ENCODE measurements at regions not wholly inside any gene's neighbourhood (a gene's known extent, or its start where the extent isn't known, plus 50 kb on each side); places are given as distances from the start of the nearest gene placed in this dataset.
"Not testable (repeated sequence)": the region's sequence is repeated elsewhere in the genome, so short reads cannot be mapped to it uniquely, and the experiment has no call there.

- Histone ChIP-seq H3K9me3 (ENCODE audit: control insufficient read depth, insufficient read depth, low read length) (no peaks in the 10 kb centered on the region), H3K79me2 (ENCODE audit: control insufficient read depth, low read length) (no peaks in the 10 kb centered on the region), H3F3A (ENCODE audit: control insufficient read depth, insufficient read depth) (no peaks in the 10 kb centered on the region), H3K36me3 (ENCODE audit: control insufficient read depth, low read length) (no peaks in the 10 kb centered on the region), H3K4me3 (ENCODE audit: low read length) (no peak overlapping the region), H3K4me1 (ENCODE audit: control insufficient read depth, low read length) (no peaks in the 10 kb centered on the region), H4K20me1 (ENCODE audit: control insufficient read depth, insufficient read depth, low read depth, low read length) (no peaks in the 10 kb centered on the region), H3K27ac (ENCODE audit: low read depth, low read length) (no peak overlapping the region), H3K27me3 (ENCODE audit: control insufficient read depth, low read length) (no peaks in the 10 kb centered on the region), H3K4me2 (ENCODE audit: low read length) (no peak overlapping the region), H3K9me2 (replicated peaks; ENCODE audit: control insufficient read depth, low read length) (no peaks in the 10 kb centered on the region)
- TF ChIP-seq EZH2phosphoT487 (IDR thresholded peaks at IDR 0.05; ENCODE audit: borderline replicate concordance, low read length): no peak
- peak; percentile 73 for TF ChIP-seq CTCF (IDR thresholded peaks at IDR 0.05; ENCODE audit: low read depth, low read length, poor library complexity, severe bottlenecking)
These were observed 143.6 kb downstream of the MRPS30 start for GRCh38 chr5:44952376-44952775.

DNA sequence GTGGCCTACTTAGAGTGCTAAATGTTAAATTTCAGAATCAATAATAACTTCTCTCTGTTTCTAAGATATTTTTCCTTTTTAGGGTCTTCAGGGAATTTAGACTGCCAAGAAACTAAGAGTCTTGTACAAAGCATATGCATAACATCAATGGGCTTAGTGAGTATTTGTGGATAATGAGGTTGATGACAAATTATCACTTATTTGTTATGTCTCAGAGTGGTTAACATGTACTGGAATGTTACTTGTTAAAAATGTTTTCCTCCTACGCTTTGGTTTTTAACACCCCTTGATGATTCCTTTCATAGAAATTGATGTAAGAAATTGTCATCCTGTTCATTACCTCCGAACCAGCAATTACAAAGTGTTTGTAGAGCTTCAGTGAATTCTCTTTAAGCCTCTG is 144.3 kb downstream of the MRPS30 start:
- Histone ChIP-seq H3K4me2 (ENCODE audit: low read length) (no peak overlapping the region), H3K9me2 (replicated peaks; ENCODE audit: control insufficient read depth, low read length) (no peaks in the 10 kb centered on the region), H3K27me3 (ENCODE audit: control insufficient read depth, low read length) (no peaks in the 10 kb centered on the region), H3K36me3 (ENCODE audit: control insufficient read depth, low read length) (no peaks in the 10 kb centered on the region), H3K4me1 (ENCODE audit: control insufficient read depth, low read length) (no peaks in the 10 kb centered on the region), H3F3A (ENCODE audit: control insufficient read depth, insufficient read depth) (no peaks in the 10 kb centered on the region), H3K79me2 (ENCODE audit: control insufficient read depth, low read length) (no peaks in the 10 kb centered on the region), H3K27ac (ENCODE audit: low read depth, low read length) (no peak overlapping the region), H3K4me3 (ENCODE audit: low read length) (no peak overlapping the region), H4K20me1 (ENCODE audit: control insufficient read depth, insufficient read depth, low read depth, low read length) (no peaks in the 10 kb centered on the region), H3K9me3 (ENCODE audit: control insufficient read depth, insufficient read depth, low read length) (no peaks in the 10 kb centered on the region)
- no peak for TF ChIP-seq CTCF (IDR thresholded peaks at IDR 0.05; ENCODE audit: low read depth, low read length, poor library complexity, severe bottlenecking)
- TF ChIP-seq EZH2phosphoT487 (IDR thresholded peaks at IDR 0.05; ENCODE audit: borderline replicate concordance, low read length): no peak

- not testable (repeated sequence) for H3F3A ChIP-seq (ENCODE audit: control insufficient read depth, insufficient read depth); H3K79me2 ChIP-seq (ENCODE audit: control insufficient read depth, low read length); H3K27ac ChIP-seq (ENCODE audit: low read depth, low read length); H4K20me1 ChIP-seq (ENCODE audit: control insufficient read depth, insufficient read depth, low read depth, low read length); H3K36me3 ChIP-seq (ENCODE audit: control insufficient read depth, low read length); H3K4me2 ChIP-seq (ENCODE audit: low read length); H3K4me1 ChIP-seq (ENCODE audit: control insufficient read depth, low read length); H3K27me3 ChIP-seq (ENCODE audit: control insufficient read depth, low read length); H3K9me2 ChIP-seq (replicated peaks; ENCODE audit: control insufficient read depth, low read length); H3K9me3 ChIP-seq (ENCODE audit: control insufficient read depth, insufficient read depth, low read length); H3K4me3 ChIP-seq (ENCODE audit: low read length)
These were observed 150.3 kb downstream of the MRPS30 start for GRCh38 chr5:44958943-44959454.

DNA sequence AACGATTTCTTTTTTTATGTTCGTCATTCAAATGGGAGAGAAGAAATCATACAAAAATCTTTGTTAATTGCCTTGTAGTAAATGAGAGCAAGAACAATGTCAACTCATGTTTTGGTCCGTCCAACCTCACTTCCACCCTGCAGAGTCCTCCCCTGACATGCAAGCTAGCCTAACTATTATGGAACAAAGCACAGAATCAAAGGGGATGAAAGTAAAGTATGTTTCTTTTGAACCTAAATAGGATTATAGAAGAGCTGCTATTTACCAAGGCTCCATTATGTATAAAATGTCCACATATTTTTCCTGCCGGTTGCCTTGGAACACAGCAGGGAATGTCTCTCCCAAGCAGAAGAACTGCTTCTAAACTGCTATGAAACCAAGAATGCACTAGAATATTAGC is 161.1 kb downstream of the MRPS30 start:
- Histone ChIP-seq H3K9me3 (ENCODE audit: control insufficient read depth, insufficient read depth, low read length) (0 out of 2 replicates have a peak, but pooled peaks cover 2% of the 10 kb centered on the region), H3K4me1 (ENCODE audit: control insufficient read depth, low read length) (no peaks in the 10 kb centered on the region), H4K20me1 (ENCODE audit: control insufficient read depth, insufficient read depth, low read depth, low read length) (no peaks in the 10 kb centered on the region), H3K4me2 (ENCODE audit: low read length) (no peak overlapping the region), H3K79me2 (ENCODE audit: control insufficient read depth, low read length) (no peaks in the 10 kb centered on the region), H3K4me3 (ENCODE audit: low read length) (no peak overlapping the region), H3K27me3 (ENCODE audit: control insufficient read depth, low read length) (no peaks in the 10 kb centered on the region), H3F3A (ENCODE audit: control insufficient read depth, insufficient read depth) (no peaks in the 10 kb centered on the region), H3K27ac (ENCODE audit: low read depth, low read length) (no peak overlapping the region), H3K36me3 (ENCODE audit: control insufficient read depth, low read length) (no peaks in the 10 kb centered on the region), H3K9me2 (replicated peaks; ENCODE audit: control insufficient read depth, low read length) (no peaks in the 10 kb centered on the region)
- TF ChIP-seq EZH2phosphoT487 (IDR thresholded peaks at IDR 0.05; ENCODE audit: borderline replicate concordance, low read length) (no peak), CTCF (IDR thresholded peaks at IDR 0.05; ENCODE audit: low read depth, low read length, poor library complexity, severe bottlenecking) (no peak)

DNA sequence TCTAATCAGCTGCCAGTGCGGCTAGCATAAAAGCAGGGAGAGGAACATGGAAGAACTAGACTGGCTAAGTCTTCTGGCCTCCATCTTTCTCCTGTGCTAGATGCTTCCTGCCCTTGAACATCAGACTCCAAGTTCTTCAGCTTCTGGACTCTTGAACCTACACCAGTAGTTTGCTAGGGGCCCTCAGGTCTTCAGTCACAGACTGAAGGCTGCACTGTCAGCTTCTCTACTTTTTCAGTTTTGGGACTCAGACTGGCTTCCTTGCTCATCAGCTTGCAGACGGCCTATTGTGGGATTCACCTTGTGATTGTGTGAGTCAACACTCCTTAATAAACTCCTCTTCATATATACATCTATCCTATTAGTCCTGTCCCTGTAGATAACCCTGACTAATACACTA is 162.2 kb downstream of the MRPS30 start:
- not testable (repeated sequence) for H3K9me3 ChIP-seq (ENCODE audit: control insufficient read depth, insufficient read depth, low read length); H3K9me2 ChIP-seq (replicated peaks; ENCODE audit: control insufficient read depth, low read length); H3K27ac ChIP-seq (ENCODE audit: low read depth, low read length); H3K4me3 ChIP-seq (ENCODE audit: low read length); H3K4me2 ChIP-seq (ENCODE audit: low read length); H3K79me2 ChIP-seq (ENCODE audit: control insufficient read depth, low read length); H3K4me1 ChIP-seq (ENCODE audit: control insufficient read depth, low read length); H3F3A ChIP-seq (ENCODE audit: control insufficient read depth, insufficient read depth); H3K36me3 ChIP-seq (ENCODE audit: control insufficient read depth, low read length); H3K27me3 ChIP-seq (ENCODE audit: control insufficient read depth, low read length); H4K20me1 ChIP-seq (ENCODE audit: control insufficient read depth, insufficient read depth, low read depth, low read length)
